Urothelium cell line (cell line): ENCODE measurements at regions not wholly inside any gene's neighbourhood (a gene's known extent, or its start where the extent isn't known, plus 50 kb on each side); places are given as distances from the start of the nearest gene placed in this dataset.
A peak's percentile ranks its signal among the peaks of the same experiment; 100 is the strongest.
"Not testable (repeated sequence)": the region's sequence is repeated elsewhere in the genome, so short reads cannot be mapped to it uniquely, and the experiment has no call there.

ENCODE experiments used
- DNase-seq: peaks from one replicate; pipeline ENCODE4 v3.0.0; 2011; ENCODE audit warnings: low spot score, mixed read lengths
- FAIRE-seq: peaks from 2 replicates; lab custom pipeline; 2011; peaks lifted over from hg19 to GRCh38; lab: Jason Lieb, UNC

DNA sequence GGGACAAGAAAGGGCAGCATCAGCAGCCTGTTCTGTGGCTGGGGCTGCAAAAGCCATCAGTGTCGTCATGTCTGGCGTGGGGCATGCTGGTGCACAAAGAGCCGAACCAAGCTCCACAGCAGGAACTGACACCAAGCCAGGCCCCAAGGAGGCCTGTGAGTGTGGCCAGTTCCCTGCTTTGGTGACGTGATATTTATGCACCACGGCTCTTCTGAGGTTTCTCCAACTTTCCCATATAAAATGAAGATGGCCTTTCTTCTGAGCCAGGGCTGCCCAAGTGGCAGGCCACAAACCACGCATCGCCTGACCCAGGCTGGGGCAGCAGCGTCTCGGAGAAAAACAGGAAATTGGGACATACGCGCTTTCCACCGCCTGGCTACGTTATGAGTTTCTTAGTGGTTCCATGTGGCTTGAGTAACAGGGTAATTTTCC, 109.9 kb downstream of the RIN2 start:
- no peak for DNase-seq
- FAIRE-seq = no peak

DNA sequence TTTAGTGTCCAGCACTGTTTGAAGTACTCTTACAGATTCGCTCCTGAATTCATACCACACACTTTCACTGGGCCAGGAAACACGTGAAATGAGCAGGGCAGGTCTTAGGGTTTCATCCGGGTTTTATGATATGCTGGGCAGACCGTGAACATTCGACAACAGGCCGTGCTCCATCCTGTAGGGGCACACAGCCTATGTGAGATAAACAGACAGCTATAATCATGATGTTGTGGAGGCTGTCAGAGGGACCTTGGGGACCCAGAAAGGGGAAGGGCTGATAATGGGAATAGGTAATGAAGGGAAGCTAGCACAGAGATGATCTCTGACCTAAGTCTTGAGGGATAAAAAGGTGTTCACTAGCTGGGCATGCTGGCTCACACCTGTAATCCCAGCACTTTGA, 110.4 kb downstream of the RIN2 start:
- no peak for FAIRE-seq

DNA sequence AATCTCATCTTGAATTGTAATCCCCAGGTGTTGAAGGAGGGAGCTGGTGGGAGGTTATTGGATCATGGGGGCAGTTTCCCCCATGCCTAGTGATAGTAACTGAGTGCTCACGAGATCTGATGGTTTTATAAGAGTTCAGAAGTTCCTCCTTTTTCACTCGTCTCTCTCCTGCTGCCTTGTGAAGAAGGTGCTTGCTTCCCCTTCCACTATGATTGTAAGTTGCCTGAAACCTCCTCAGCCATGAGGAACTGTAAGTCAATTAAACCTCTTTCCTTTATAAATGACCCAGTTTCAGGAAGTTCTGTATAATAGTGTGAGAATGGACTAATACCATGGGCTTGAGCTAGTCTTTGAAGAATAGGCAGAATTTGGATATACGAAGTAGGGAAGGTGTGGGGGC, 113.9 kb downstream of the RIN2 start:
- no peak for FAIRE-seq
- DNase-seq = no peak

More for the DNA sequence above, 110.4 kb downstream of the RIN2 start:
- no peak for DNase-seq

DNA sequence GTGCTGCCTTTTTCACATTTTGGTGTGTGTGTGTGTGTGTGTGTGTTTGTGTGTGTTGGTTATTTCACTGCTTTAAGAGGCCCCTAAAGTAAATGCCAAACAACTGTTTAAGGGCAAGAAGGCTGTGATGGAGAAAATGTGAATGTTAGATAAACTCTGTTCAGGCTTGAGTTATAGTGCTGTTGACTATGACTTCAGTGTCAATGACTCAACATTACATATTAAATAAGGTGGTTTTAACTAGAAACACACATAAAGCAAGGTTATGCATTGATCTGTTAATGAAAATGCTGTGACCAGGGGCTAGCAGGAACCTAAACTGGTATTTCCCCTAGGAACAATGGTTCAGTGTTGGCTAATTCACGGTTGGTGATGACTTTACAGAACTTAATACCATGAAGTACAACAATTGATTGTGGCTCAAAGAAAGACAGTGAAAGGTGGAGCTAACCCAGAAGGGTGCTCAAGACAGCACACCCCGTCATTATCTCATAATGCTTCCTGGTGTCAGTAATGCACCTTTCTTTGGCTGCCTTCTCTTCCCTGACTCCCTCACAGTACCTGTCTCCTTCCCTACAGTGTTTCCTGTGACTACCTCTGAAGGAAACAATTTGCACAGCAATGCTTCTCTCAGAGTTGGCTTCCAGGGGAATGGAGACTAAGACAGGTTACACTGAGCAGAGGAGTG, 116.1 kb downstream of the RIN2 start:
- no peak for FAIRE-seq
- DNase-seq = no peak

DNA sequence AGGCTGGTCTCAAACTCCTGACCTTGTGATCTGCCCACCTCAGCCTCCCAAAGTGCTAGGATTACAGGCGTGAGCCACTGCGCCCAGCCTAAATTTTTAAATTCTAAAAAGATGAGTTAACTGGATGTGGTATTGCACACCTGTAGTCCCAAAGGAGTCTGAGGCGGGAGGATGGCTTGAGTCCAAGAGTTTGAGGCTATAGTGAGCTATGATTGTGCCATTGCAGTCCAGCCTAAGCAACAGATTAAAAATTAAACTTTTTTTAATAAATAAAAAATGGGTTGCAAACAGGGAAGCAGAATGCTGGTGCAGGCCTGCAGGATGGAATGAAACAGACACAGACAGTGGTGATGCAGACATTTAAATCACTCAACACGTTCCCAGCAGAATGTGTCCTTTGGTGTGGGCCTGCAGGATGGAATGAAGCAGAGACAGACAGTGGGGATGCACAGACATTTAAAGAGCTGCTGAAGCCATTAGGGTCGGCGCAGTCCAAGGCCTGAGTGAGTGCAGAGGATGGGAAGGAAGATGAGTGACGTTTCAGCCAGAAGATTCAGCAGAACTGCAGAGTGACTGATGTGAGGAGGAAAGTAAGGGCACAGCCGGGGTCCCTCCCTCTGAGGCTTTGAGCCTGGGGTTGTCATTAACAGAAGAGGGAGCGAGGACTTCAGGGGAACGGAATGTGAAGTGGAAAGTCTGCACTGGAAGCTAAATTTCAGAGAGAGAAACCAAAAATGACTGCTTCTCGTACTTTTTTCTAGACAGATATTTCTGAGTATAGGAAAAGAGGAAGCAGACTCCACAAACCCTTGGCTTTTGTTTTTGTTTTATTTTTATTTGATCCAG, 117.5 kb downstream of the RIN2 start:
- peak; percentile 27 for FAIRE-seq
- DNase-seq = peak; percentile 16

DNA sequence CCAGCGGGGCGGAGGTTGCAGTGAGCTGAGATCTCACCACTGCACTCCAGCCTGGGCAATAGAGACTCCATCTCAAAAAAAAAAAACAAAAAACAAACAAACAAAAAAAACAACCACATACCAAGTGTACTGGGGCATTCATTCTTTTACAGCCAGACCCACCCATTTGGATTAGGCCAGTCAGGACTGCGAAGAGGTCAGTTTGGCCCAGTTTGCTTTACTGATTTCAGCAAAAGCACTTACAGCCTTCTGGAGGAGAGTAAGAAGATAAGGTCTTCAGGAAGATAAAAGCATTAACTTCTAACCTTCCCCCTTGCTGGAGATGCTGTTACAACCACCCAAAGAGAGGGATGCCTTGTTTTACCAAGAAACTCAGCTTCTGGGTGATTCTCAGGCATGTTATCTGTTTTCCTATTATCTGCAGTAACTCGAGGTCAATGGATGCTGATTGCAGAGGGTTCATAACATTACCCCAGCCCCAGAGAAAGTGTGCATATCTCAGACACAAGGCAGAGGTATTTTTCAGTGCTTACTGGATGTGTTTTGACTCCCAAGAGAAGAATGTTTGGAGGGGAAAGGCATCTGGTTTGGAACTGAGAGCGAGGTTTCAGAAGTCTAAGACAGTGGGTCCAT, 118.9 kb downstream of the RIN2 start:
- DNase-seq (no peak), FAIRE-seq (no peak)

DNA sequence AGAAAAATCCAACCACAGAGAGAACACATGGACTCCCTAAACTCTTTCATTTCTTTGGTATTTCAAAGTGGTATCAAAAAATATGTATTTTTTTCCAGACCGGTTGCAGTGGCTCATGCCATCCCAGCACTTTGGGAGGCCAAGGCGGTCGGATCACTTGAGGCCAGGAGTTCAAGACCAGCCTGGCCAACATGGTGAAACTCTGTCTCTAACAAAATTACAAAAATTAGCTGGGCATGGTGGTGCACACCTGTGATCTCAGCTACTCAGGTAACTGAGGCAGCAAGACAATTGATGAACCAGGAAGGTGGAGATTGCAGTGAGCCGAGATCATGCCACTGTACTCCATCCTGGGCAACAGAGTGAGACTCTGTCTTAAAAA, 121.8 kb downstream of the RIN2 start:
- not testable (repeated sequence) for FAIRE-seq, DNase-seq

DNA sequence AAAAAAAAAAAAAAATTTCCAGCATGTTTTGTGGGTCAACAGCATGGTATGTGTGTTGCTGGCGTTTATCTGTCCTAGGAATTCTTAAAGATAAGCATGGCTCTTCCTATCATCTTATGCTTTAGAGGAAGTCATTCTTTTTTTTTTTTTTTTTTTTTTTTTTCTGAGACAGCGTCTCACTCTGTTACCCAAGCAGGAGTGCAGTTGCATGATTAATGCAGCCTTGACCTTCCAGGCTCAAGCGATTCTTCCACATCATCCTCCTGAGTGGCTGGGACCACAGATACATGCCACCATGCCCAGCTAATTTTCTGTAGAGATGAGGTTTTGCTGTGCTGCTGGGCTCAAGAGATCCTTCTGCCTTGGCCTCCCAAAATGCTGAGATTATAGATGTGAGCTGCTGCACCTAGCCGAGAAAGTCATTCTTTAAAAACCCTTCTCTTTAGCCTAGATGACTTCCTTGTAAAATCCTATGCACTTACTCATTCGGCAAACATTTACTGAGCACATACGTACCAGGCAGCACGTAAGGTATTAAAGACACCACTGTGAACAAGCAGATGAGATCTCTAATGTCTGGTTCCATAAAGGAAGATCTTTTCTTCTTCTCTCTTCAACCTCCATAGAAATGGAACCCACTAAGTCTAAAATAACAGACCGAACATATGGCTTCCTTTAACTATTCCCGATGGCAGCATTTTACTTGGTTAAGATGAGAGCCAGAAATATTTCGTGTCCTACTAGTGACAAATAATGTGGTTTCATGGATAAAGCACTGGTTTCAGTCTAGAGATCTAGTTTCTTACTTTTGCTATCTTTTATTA, 122.4 kb downstream of the RIN2 start:
- peak; percentile 26 for DNase-seq

DNA sequence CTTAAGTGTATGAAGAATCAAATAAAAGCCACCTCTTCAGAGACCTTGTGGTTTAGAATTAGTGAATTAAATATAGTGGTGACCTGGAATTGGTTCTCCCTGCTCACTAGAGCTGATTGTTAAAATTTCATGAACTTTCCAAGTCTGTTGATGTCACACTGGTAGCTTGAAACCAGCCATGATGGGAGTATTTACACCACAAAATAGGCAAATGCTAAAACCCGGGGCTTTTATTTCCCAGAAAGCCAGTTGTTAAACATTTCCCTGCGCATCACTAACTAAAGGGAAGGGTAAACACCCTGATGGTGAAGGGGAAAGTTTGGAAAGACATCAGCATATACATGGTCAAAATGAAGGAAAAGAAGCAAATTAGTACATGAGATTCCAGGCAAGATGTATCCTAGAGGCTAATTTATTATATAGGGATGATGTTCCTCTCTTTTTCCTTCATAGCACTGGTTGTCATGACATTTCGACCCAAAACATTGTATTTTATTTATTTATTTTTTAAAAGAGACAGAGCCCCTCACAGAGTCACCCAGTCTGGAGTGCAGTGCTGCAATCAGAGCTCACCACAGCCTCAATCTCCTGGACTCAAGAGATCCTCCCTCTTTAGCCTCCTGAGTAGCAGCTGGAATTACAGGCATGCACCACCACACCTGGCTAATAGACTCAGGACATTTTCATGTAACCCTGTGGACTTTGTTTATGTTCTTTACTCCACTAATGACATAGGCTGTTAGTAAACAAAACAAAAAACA, 123.2 kb downstream of the RIN2 start:
- no peak for DNase-seq
- FAIRE-seq = no peak

More for the DNA sequence above, 122.4 kb downstream of the RIN2 start:
- peak; percentile 37 for FAIRE-seq

DNA sequence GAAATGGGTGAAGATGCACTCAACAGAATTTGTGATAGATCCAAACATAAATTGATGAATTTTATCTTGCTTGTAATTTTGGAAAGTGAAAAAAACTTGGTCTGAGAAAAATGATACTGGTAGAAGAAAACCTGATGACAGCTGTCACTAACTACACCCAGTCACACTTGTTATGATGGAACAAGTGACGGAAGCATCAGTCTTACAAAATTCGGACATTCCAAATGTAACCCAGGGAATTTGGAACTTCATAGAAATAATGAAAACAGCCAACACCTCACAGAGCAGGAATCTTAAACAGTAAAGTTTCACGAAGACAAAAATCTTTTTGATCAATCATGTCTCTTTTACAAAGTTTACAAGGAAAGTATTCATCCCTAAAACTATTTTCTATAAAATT, 123.9 kb downstream of the RIN2 start:
- no peak for DNase-seq
- no peak for FAIRE-seq

DNA sequence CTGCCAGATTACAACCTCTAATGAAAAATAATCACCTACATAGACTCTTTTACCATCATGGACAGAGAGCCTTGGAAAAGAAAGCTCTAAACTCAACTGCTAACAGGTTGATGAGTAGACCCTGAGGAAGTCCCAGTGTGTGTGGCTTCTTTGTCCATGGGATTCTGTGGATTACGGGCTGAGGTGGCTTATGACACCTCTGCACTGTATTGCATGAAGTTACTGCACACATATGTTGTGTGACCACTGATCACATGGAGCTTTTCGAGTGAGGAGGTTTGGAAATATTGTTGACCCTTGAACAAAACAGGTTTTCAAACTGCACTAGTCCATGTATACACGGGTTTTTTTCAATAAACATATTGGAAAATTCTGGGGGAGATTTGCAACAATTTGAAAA, 124.4 kb downstream of the RIN2 start:
- FAIRE-seq = no peak
- DNase-seq = no peak

DNA sequence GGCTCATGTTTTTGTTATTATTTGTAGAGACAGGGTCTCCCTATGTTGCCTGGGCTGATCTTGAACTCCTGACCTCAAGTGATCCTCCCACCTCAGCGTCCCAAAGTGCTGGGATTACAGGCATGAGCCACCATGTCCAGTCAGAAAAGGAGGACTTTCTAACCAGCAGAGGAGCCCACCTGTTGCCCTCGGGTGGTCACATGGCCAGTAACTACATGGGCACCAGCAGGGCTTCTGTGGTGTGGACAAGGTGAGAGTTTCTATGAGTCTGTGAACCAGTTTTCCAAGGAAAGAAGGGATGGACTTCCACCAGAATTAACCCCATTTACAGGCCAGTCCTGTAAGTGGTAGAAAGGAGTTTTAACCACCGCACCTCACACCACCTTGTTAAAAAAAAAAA, 125.4 kb downstream of the RIN2 start:
- FAIRE-seq (no peak), DNase-seq (no peak)

DNA sequence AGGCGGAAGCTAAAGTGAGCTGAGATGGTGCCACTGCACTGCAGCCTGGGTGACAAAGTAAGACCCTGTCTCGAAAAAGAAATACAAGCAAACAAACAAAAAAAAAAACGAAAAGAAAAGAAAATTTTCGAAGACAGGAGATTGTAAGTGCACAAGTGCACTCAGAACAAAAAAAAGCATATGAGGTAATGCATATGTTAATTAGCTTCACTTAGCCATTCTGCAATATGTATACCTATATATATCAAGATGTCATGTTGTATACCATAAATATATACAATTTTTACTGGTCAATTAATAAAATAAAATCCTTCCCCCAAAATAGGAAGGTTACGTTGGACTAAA, 127.5 kb downstream of the RIN2 start:
- FAIRE-seq = no peak

DNA sequence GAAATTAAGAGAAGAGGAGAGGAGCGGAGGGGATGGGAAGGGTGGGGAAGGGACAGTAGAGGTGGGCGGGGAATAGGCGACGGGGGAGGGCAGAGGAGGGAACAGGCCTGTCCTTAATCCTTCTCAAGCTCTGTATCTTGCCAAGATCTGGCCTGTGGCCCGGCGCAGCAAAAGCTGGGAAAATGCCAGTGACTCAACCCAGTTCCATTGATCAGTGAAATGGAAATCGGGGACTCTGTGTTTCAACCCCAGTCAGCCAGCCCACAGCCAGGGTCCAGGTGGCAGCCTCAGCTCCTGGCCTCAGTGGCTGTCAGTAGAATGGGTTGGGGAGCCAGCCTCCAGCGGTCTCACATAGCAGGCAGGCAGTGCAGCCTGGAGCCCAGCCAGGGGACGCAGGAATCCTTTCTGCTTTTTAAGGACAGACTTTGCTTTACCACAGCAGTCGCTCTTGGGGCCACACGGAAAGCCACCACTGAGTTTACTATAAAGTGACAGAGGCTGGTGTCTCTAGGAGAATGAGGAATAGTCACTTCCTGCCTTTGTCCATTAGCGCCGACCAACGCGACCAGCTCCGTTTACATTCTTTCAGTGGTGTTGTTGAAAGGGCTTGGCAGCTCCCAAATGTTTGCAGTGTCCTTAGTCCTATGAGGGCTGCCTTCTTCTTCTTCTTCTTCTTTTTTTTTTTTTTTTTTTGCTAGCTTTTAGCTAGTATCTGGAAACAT, 128.0 kb downstream of the RIN2 start:
- peak; percentile 16 for DNase-seq
- FAIRE-seq = no peak

More for the DNA sequence above, 127.5 kb downstream of the RIN2 start:
- DNase-seq = no peak

DNA sequence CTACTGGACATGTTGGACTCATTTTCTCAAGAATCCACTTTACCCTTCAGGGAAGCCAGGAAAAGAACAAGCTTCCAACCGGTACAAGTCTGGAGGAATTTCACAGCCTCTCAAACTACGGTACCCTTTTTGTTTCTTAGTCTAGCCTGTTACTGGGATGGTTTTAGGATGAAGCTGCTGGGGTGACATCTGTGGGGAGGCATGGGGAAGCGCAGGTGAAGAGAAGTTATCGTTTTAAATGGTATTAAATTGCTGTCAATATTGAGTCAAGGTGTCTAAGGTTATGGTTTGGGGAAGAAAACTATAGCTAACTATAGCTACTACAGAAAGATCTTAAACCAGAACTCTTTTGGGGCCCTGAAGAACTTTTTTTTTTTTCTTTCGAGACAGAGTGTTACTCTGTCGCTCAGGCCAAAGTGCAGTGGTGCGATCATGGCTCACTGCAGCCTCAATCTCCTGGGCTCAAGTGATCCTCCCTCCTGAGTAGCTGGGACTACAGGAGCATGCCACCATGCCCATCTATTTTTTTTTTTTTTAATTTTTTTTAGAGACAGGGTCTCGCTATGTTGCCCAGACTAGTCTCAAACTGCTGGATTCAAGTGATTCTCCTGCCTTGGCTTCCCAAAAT, 128.7 kb downstream of the RIN2 start:
- FAIRE-seq = no peak
- DNase-seq = no peak

DNA sequence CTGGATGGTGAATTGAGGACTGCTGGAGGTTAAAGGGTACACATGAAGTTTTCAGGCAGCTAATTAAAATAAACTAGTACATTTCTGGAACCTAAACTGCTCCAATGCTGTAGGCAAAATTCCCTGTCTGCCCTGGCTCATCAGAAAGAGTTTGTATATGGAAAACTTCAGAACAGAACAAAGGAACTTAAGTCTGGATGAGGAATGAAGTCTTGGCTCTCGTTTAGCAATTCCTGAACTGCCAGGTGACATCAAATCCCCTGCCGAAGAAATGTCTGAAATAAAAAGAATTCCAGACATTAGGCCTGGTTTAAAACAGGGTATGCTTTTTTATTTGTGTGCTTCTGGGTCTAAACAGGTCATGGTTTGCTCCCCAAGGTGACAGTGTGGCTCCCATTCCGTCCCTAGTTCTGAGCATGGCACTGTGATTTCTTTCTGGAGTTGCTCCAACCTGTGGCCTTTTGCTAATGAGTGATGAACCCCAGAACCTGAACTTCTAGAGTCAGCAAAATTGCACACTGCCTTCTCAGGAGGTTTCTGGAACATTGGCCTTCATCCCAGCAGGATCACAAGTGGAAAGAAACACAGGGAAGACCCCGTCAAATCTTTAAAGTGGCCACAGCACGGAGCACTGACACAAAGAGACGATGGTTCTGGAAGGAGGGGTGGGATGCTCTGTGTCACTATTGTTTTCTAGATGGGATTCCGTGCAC, 129.4 kb upstream of the NAA20 start:
- FAIRE-seq (no peak), DNase-seq (no peak)

DNA sequence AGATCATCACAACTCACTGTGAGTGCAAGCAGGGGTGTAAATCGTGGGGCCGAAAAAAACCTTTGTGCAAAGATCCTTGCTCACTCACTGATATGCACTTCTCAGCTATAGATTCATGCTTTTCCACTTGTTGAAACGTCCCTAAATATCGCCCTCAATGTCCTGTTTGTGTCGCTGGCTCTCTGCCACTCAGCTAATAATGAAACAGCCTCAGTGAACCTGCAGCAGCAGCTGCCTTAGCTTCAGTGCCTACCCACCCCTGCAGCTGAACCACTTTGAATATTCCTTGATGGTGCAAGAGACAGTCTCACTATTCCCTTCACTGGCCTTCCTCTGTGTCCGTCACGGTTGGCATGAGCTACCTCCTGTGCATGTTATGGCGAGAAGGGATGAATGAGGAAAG, 128.9 kb upstream of the NAA20 start:
- no peak for FAIRE-seq
- DNase-seq = no peak
